ENCODE measurements at regions not wholly inside any gene's neighbourhood (a gene's known extent, or its start where the extent isn't known, plus 50 kb on each side); places are given as distances from the start of the nearest gene placed in this dataset.
"Not testable (repeated sequence)": the region's sequence is repeated elsewhere in the genome, so short reads cannot be mapped to it uniquely, and the experiment has no call there.

- DNase-seq (ENCODE audit: low read depth in 2 of 2), result no peak
Measured at GRCh38 chr1:55466373-55466772, 251.2 kb upstream of the USP24 start.

GRCh38 chr1:55464550-55464949 lies 249.4 kb upstream of the USP24 start:
- DNase-seq (ENCODE audit: low read depth in 2 of 2), result no peak

- DNase-seq (ENCODE audit: low read depth in 2 of 2), result no peak
Measured at GRCh38 chr1:55463814-55464475, 248.8 kb upstream of the USP24 start.

GRCh38 chr1:55457874-55458273 lies 242.7 kb upstream of the USP24 start:
- DNase-seq (ENCODE audit: low read depth in 2 of 2), result no peak

GRCh38 chr1:55456971-55457370 lies 241.8 kb upstream of the USP24 start:
- no peak for DNase-seq (ENCODE audit: low read depth in 2 of 2)

- no peak for DNase-seq (ENCODE audit: low read depth in 2 of 2)
Measured at GRCh38 chr1:55448261-55448660, 233.1 kb upstream of the USP24 start.

- no peak for DNase-seq (ENCODE audit: low read depth in 2 of 2)
Measured at GRCh38 chr1:55447488-55447887, 232.3 kb upstream of the USP24 start.

- DNase-seq (ENCODE audit: low read depth in 2 of 2), result no peak
Measured at GRCh38 chr1:55446351-55446750, 231.2 kb upstream of the USP24 start.

- DNase-seq (ENCODE audit: low read depth in 2 of 2), result no peak
Measured at GRCh38 chr1:55445416-55445815, 230.3 kb upstream of the USP24 start.

GRCh38 chr1:55444667-55445066 lies 229.5 kb upstream of the USP24 start:
- no peak for DNase-seq (ENCODE audit: low read depth in 2 of 2)

- no peak for DNase-seq (ENCODE audit: low read depth in 2 of 2)
Measured at GRCh38 chr1:55443175-55443915, 228.2 kb upstream of the USP24 start.

GRCh38 chr1:55441489-55441888 lies 226.3 kb upstream of the USP24 start:
- no peak for DNase-seq (ENCODE audit: low read depth in 2 of 2)

GRCh38 chr1:55437692-55438091 lies 222.5 kb upstream of the USP24 start:
- DNase-seq (ENCODE audit: low read depth in 2 of 2), result no peak

GRCh38 chr1:55430720-55431119 lies 215.6 kb upstream of the USP24 start:
- not testable (repeated sequence) for DNase-seq (ENCODE audit: low read depth in 2 of 2)

GRCh38 chr1:55430206-55430605 lies 215.0 kb upstream of the USP24 start:
- DNase-seq (ENCODE audit: low read depth in 2 of 2), result not testable (repeated sequence)

- no peak for DNase-seq (ENCODE audit: low read depth in 2 of 2)
Measured at GRCh38 chr1:55428944-55429931, 214.1 kb upstream of the USP24 start.

GRCh38 chr1:55428231-55428630 lies 213.1 kb upstream of the USP24 start:
- no peak for DNase-seq (ENCODE audit: low read depth in 2 of 2)

GRCh38 chr1:55427606-55428005 lies 212.4 kb upstream of the USP24 start:
- DNase-seq (ENCODE audit: low read depth in 2 of 2), result no peak

- DNase-seq (ENCODE audit: low read depth in 2 of 2), result no peak
Measured at GRCh38 chr1:55426619-55427018, 211.5 kb upstream of the USP24 start.

- no peak for DNase-seq (ENCODE audit: low read depth in 2 of 2)
Measured at GRCh38 chr1:55426156-55426555, 211.0 kb upstream of the USP24 start.

GRCh38 chr1:55425310-55425930 lies 210.3 kb upstream of the USP24 start:
- no peak for DNase-seq (ENCODE audit: low read depth in 2 of 2)

GRCh38 chr1:55423376-55423775 lies 208.2 kb upstream of the USP24 start:
- no peak for DNase-seq (ENCODE audit: low read depth in 2 of 2)
